GM12878 (cell line): ENCODE measurements at regions not wholly inside any gene's neighbourhood (a gene's known extent, or its start where the extent isn't known, plus 50 kb on each side); places are given as distances from the start of the nearest gene placed in this dataset.

ENCODE experiments used
- ATAC-seq: fragments of 200-7000 bp; cut with Tn5 transposase; 3 replicates; pipeline ENCODE4 v1.9.1; 2020; ENCODE audit warnings: mild to moderate bottlenecking, moderate library complexity
- BruUV-seq: library from RNA; stranded (reverse); fragments of 400-500 nt; replicated peaks from 2 replicates; lab custom pipeline; 2021; lab: Mats Ljungman, UMichigan
- CTCF ChIA-PET: fragments of 300-600 bp; sonication (Branson Sonifier 250); formaldehyde crosslinking; extraction: SDS; loops from one replicate; lab custom pipeline; 2021; ENCODE audit warnings: inconsistent platforms; lab: Yijun Ruan, JAX
- POLR2A ChIA-PET: fragments of 350-600 bp; formaldehyde crosslinking; extraction: SDS; loops from one replicate; lab custom pipeline; 2021; ENCODE audit warnings: inconsistent platforms; lab: Charles Lee
- RAD21 ChIA-PET: fragments of 300-600 bp; sonication (Branson Sonifier 250); formaldehyde crosslinking; loops from one replicate; lab custom pipeline; 2023; ENCODE audit warnings: antibody characterized with exemption; ENCODE audit not compliant: unreplicated experiment; lab: Charles Lee
- SMC1A ChIA-PET: fragments of 300-600 bp; sonication (Branson Sonifier 250); formaldehyde crosslinking; loops from one replicate; lab custom pipeline; 2023; ENCODE audit not compliant: unreplicated experiment, uncharacterized antibody; lab: Charles Lee
- DNase-seq: peaks from one replicate; pipeline ENCODE4 v3.0.0-alpha.2; 2011; ENCODE audit warnings: low read depth, low spot score
- FAIRE-seq: peaks from 3 replicates; lab custom pipeline; 2011; peaks lifted over from hg19 to GRCh38; lab: Jason Lieb, UNC
- H2AFZ ChIP-seq: 2 replicates; pipeline ENCODE4 v1.6.0; 2011; ENCODE audit warnings: low read depth, low read length, control low read depth; ENCODE audit not compliant: control insufficient read depth
- H3K27ac ChIP-seq: 2 replicates; pipeline ENCODE4 v1.5.1; 2011; ENCODE audit warnings: control low read depth; ENCODE audit not compliant: control insufficient read depth, insufficient read depth
- H3K27me3 ChIP-seq, 2 experiments: replicated peaks in 1 of 2; 2 replicates each; pipeline versions ENCODE4 v1.6.0 to v1.6.1; 2011; ENCODE audit warnings: low read length in 1 of 2; ENCODE audit not compliant: control insufficient read depth in 2 of 2, insufficient read depth in 2 of 2
- H3K36me3 ChIP-seq, 2 experiments: 2 replicates each; pipeline ENCODE4 v1.5.1; 2011; ENCODE audit warnings: low read length in 1 of 2; ENCODE audit not compliant: control insufficient read depth in 2 of 2, insufficient read depth in 2 of 2
- H3K4me1 ChIP-seq: 2 replicates; pipeline ENCODE4 v1.6.1; 2011; ENCODE audit warnings: mild to moderate bottlenecking, low read length, moderate library complexity, mixed read lengths; ENCODE audit not compliant: control insufficient read depth, insufficient read depth
- H3K4me2 ChIP-seq: 2 replicates; pipeline ENCODE4 v1.6.0; 2011; ENCODE audit warnings: control low read depth; ENCODE audit not compliant: control insufficient read depth, insufficient read depth
- H3K4me3 ChIP-seq: fragments of 200-600 bp; sonication (generic); 2 replicates; pipeline ENCODE4 v1.5.1; 2016
- H3K79me2 ChIP-seq: 2 replicates; pipeline ENCODE4 v1.6.0; 2011; ENCODE audit warnings: low read length; ENCODE audit not compliant: control insufficient read depth, insufficient read depth
- H3K9ac ChIP-seq: 2 replicates; pipeline ENCODE4 v1.8.0; 2011; ENCODE audit warnings: low read length, control low read depth, mixed read lengths; ENCODE audit not compliant: control insufficient read depth, insufficient read depth
- H3K9me3 ChIP-seq: replicated peaks from 3 replicates; pipeline ENCODE4 v1.5.1; 2011; ENCODE audit warnings: mild to moderate bottlenecking, low read length; ENCODE audit not compliant: control insufficient read depth, insufficient read depth
- H4K20me1 ChIP-seq: 2 replicates; pipeline ENCODE4 v1.6.0; 2011; ENCODE audit not compliant: control insufficient read depth, insufficient read depth
- BRCA1 ChIP-seq: IDR thresholded peaks from 2 replicates; pipeline ENCODE4 v1.6.1; 2011; ENCODE audit warnings: low read depth, low read length, improper control_type of control experiment
- DPF2 ChIP-seq: fragments of 450-650 bp; IDR thresholded peaks from 2 replicates; pipeline ENCODE4 v1.6.1; 2017; ENCODE audit warnings: mild to moderate bottlenecking
- IRF4 ChIP-seq: IDR thresholded peaks from 2 replicates; pipeline ENCODE4 v1.6.1; 2011; ENCODE audit warnings: low read depth, low read length
- JUNB ChIP-seq: IDR thresholded peaks from 2 replicates; pipeline ENCODE4 v1.6.1; 2016; ENCODE audit warnings: antibody characterized with exemption, mild to moderate bottlenecking
- NR2F1 ChIP-seq: fragments of 450-650 bp; conservative IDR thresholded peaks from 2 replicates; pipeline ENCODE4 v1.6.1; 2017; ENCODE audit warnings: mild to moderate bottlenecking
- ZSCAN29 ChIP-seq: fragments of 450-650 bp; IDR thresholded peaks from 2 replicates; pipeline ENCODE4 v1.6.1; 2017; ENCODE audit warnings: mild to moderate bottlenecking, moderate library complexity
- WGBS: methylation state at CpG from one replicate; pipeline ENCODE4 v1.1.6; 2016; ENCODE audit warnings: low lambda C conversion rate; ENCODE audit not compliant: insufficient replicate concordance, insufficient coverage; ENCODE audit errors: missing lambda C conversion rate; 5-methylcytosine and 5-hydroxymethylcytosine counted together
- in situ Hi-C: fragments of 300-500 bp; cut with MboI; formaldehyde crosslinking; loops from 9 replicates; pipeline ENCODE4 v1.14.3; 2018; ENCODE audit warnings: mixed read lengths
- intact Hi-C: fragments of 100-400 bp; cut with micrococcal nuclease; formaldehyde crosslinking; loops from one replicate; pipeline ENCODE4 v1.14.2; 2022; ENCODE audit not compliant: unreplicated experiment
- TF ChIP-seq, protein P1 (sequence below): fragments of 450-650 bp; IDR thresholded peaks from 2 replicates; pipeline ENCODE4 v1.6.1; 2017; ENCODE audit warnings: mild to moderate bottlenecking, low read depth, inconsistent platforms; ENCODE audit not compliant: poor library complexity, severe bottlenecking

DNA sequence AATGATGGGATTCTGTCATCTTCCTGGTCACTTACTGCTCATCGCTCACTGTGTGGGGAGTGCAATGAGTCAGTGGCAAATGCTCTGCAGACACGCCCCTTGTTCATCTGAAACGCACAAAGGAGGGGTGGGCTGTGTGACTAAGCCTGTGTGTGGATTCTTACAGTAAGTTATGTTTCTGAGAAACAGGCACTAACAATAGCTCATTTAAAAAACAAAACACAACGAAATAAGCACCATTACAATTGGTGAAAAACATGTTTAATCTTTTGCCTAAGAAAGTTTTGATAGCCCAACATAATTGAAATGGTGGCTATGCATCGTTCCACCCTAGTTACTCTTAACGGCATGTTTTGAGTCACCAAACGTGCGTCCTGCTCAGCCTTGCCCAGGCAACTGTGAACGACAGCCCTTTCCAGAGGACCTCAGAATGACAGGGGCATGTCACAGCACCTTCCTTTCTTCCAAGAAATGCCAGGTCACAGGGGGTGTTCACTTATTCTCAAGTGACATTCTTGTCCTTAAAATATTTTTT, 118.4 kb upstream of the SGK1 start (continued):
- TF ChIP-seq NR2F1 (peak; percentile 27; the same call in 1 of the 2 replicates), IRF4 (peak; percentile 92), JUNB (peak; percentile 92), DPF2 (peak; percentile 75)
- TF ChIP-seq, protein P1, sequence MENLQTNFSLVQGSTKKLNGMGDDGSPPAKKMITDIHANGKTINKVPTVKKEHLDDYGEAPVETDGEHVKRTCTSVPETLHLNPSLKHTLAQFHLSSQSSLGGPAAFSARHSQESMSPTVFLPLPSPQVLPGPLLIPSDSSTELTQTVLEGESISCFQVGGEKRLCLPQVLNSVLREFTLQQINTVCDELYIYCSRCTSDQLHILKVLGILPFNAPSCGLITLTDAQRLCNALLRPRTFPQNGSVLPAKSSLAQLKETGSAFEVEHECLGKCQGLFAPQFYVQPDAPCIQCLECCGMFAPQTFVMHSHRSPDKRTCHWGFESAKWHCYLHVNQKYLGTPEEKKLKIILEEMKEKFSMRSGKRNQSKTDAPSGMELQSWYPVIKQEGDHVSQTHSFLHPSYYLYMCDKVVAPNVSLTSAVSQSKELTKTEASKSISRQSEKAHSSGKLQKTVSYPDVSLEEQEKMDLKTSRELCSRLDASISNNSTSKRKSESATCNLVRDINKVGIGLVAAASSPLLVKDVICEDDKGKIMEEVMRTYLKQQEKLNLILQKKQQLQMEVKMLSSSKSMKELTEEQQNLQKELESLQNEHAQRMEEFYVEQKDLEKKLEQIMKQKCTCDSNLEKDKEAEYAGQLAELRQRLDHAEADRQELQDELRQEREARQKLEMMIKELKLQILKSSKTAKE = peak; percentile 30

DNA sequence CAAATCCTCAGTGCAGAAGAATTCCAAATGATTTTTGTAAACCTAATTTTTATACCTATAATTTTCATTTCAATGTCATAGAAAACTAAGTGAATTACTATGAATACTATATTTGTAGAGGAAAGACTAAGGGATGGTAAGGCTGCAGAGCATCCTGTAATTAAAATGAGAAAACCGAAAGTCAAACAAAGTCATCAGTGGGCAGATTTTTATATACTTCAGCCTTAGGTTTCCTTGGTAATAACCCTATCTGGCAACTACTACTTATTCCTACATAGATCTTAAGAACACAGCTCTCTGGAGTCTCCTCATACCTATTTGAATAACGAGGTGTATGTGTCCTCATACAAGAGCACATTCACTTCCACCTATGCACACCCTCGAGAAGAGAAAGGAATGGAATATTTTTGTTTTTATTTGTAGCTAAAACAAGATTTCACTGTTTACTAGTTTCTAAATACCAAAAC, 117.9 kb upstream of the SGK1 start:
- Histone ChIP-seq H3K4me1 (peaks cover 9% of the 10 kb centered on the region), H3K27me3 (no peaks in the 10 kb centered on the region), H3K27ac (no peak overlapping the region), H4K20me1 (no peaks in the 10 kb centered on the region), H3K4me2 (peak overlapping the region; percentile 73), H3K4me3 (peak overlapping the region; percentile 9; the same call in 1 of the 2 replicates), H3K36me3 (no peaks in the 10 kb centered on the region), H3K9ac (no peak overlapping the region), H3K9me3 (no peaks in the 10 kb centered on the region), H3K79me2 (no peaks in the 10 kb centered on the region), H2AFZ (peak overlapping the region; percentile 29; the same call in 1 of the 2 replicates)
- RAD21 ChIA-PET = interaction anchor here (0.9 to 1.0 kb wide), 2 partner anchors 43 to 62 kb away, joined by 3 to 5 read pairs; no protein-coding TSS in a partner anchor
- FAIRE-seq (no peak), DNase-seq (no peak), ATAC-seq (peak; percentile 42; the same call in 2 of the 3 replicates)
- whole genome bisulfite sequencing = 3% methylated on average over 3 of the region's 3 CpGs
- BruUV-seq = no TSS peak
- intact Hi-C loops (loop anchor here (2.0 to 5.0 kb wide), 3 partner anchors 57 to 259 kb away; no protein-coding TSS in a partner anchor), in situ Hi-C loops (no loop called here)
- SMC1A ChIA-PET = interaction anchor here (1.0 to 2.8 kb wide), 5 partner anchors 13 to 87 kb away, joined by 3 to 12 read pairs (median 4); no protein-coding TSS in a partner anchor
- TF ChIP-seq BRCA1 = no peak
- no peak for TF ChIP-seq ZSCAN29
- no peak for TF ChIP-seq DPF2
- CTCF ChIA-PET = interaction anchor here (1.4 to 2.7 kb wide), 2 partner anchors 205 to 262 kb away, joined by 3 to 9 read pairs; no protein-coding TSS in a partner anchor
- POLR2A ChIA-PET = no interaction called here
